ENCODE measurements at regions not wholly inside any gene's neighbourhood (a gene's known extent, or its start where the extent isn't known, plus 50 kb on each side); places are given as distances from the start of the nearest gene placed in this dataset.

GRCh38 chr4:36824682-36825081, 419.9 kb upstream of the NWD2 start:
- Histone ChIP-seq H3K9me3 (ENCODE audit: insufficient read depth, low read depth) (no peaks in the 10 kb centered on the region), H3K9me2 (ENCODE audit: insufficient read depth) (no peaks in the 10 kb centered on the region), H3K27ac (no peak overlapping the region), H3K79me2 (ENCODE audit: low read depth) (no peaks in the 10 kb centered on the region), H3K4me3 (no peak overlapping the region), H3K4me2 (no peak overlapping the region), H4K20me1 (ENCODE audit: insufficient read depth) (no peaks in the 10 kb centered on the region), H3K27me3 (ENCODE audit: insufficient read depth, low read depth) (no peaks in the 10 kb centered on the region), H3K4me1 (replicated peaks; ENCODE audit: insufficient read depth) (no peaks in the 10 kb centered on the region), H3K36me3 (ENCODE audit: low read depth) (no peaks in the 10 kb centered on the region), H3F3A (ENCODE audit: insufficient read depth, low read depth) (no peaks in the 10 kb centered on the region), H2AFZ (no peak overlapping the region)
- intact Hi-C loops (cut with micrococcal nuclease; ENCODE audit: unreplicated experiment), result no loop called here
- TF ChIP-seq EZH2 (IDR thresholded peaks at IDR 0.05; ENCODE audit: low read depth), result no peak
- peak; percentile 50; the same call in 1 of the 2 replicates for TF ChIP-seq CTCF (conservative IDR thresholded peaks at IDR 0.05)
- CTCF ChIA-PET, result no interaction called here
- no TSS peak for BruUV-seq (replicated peaks)
- POLR2A ChIA-PET (ENCODE audit: unreplicated experiment), result no interaction called here
- no peak for DNase-seq

- no TSS peak for BruUV-seq (replicated peaks)
- CTCF ChIA-PET, result no interaction called here
These were observed 409.3 kb upstream of the NWD2 start for GRCh38 chr4:36835246-36835645.

GRCh38 chr4:36841583-36842326, 402.8 kb upstream of the NWD2 start:
- H3K4me2 ChIP-seq, result no peak overlapping the region
- H3K27ac ChIP-seq, result no peak overlapping the region
- no peaks in the 10 kb centered on the region for H4K20me1 ChIP-seq (ENCODE audit: insufficient read depth)
- no peak for DNase-seq
- H3F3A ChIP-seq (ENCODE audit: insufficient read depth, low read depth), result no peaks in the 10 kb centered on the region
- BruUV-seq (replicated peaks), result no TSS peak
- H3K27me3 ChIP-seq (ENCODE audit: insufficient read depth, low read depth), result no peaks in the 10 kb centered on the region
- no peak overlapping the region for H2AFZ ChIP-seq
- no peaks in the 10 kb centered on the region for H3K4me1 ChIP-seq (replicated peaks; ENCODE audit: insufficient read depth)
- TF ChIP-seq CTCF (conservative IDR thresholded peaks at IDR 0.05), result no peak
- TF ChIP-seq EZH2 (IDR thresholded peaks at IDR 0.05; ENCODE audit: low read depth), result no peak
- POLR2A ChIA-PET (ENCODE audit: unreplicated experiment), result no interaction called here
- H3K79me2 ChIP-seq (ENCODE audit: low read depth), result no peaks in the 10 kb centered on the region
- CTCF ChIA-PET, result no interaction called here
- no peak overlapping the region for H3K4me3 ChIP-seq
- intact Hi-C loops (cut with micrococcal nuclease; ENCODE audit: unreplicated experiment), result no loop called here
- H3K36me3 ChIP-seq (ENCODE audit: low read depth), result no peaks in the 10 kb centered on the region
- H3K9me3 ChIP-seq (ENCODE audit: insufficient read depth, low read depth), result 0 out of 2 replicates have a peak, but pooled peaks cover 5% of the 10 kb centered on the region
- H3K9me2 ChIP-seq (ENCODE audit: insufficient read depth), result no peaks in the 10 kb centered on the region

More at GRCh38 chr4:36835246-36835645, 409.3 kb upstream of the NWD2 start:
- Histone ChIP-seq H3K36me3 (ENCODE audit: low read depth) (no peaks in the 10 kb centered on the region), H3K9me2 (ENCODE audit: insufficient read depth) (no peaks in the 10 kb centered on the region), H3K79me2 (ENCODE audit: low read depth) (no peaks in the 10 kb centered on the region), H3K9me3 (ENCODE audit: insufficient read depth, low read depth) (no peaks in the 10 kb centered on the region), H3K27ac (no peak overlapping the region), H3K27me3 (ENCODE audit: insufficient read depth, low read depth) (no peaks in the 10 kb centered on the region), H3K4me2 (no peak overlapping the region), H3K4me3 (no peak overlapping the region), H4K20me1 (ENCODE audit: insufficient read depth) (no peaks in the 10 kb centered on the region), H3K4me1 (replicated peaks; ENCODE audit: insufficient read depth) (no peaks in the 10 kb centered on the region), H2AFZ (no peak overlapping the region), H3F3A (ENCODE audit: insufficient read depth, low read depth) (no peaks in the 10 kb centered on the region)
- DNase-seq, result no peak
- no peak for TF ChIP-seq EZH2 (IDR thresholded peaks at IDR 0.05; ENCODE audit: low read depth)
- intact Hi-C loops (cut with micrococcal nuclease; ENCODE audit: unreplicated experiment), result no loop called here
- POLR2A ChIA-PET (ENCODE audit: unreplicated experiment), result no interaction called here

GRCh38 chr4:36844448-36844847, 400.1 kb upstream of the NWD2 start:
- DNase-seq, result no peak

More at GRCh38 chr4:36844448-36844847, 400.1 kb upstream of the NWD2 start:
- no peak overlapping the region for H3K4me2 ChIP-seq
- 0 out of 2 replicates have a peak, but pooled peaks cover 5% of the 10 kb centered on the region for H3K9me3 ChIP-seq (ENCODE audit: insufficient read depth, low read depth)
- no peaks in the 10 kb centered on the region for H4K20me1 ChIP-seq (ENCODE audit: insufficient read depth)
- intact Hi-C loops (cut with micrococcal nuclease; ENCODE audit: unreplicated experiment), result no loop called here
- H3K9me2 ChIP-seq (ENCODE audit: insufficient read depth), result no peaks in the 10 kb centered on the region
- H3K27ac ChIP-seq, result no peak overlapping the region
- no peaks in the 10 kb centered on the region for H3K79me2 ChIP-seq (ENCODE audit: low read depth)
- ChIA-PET POLR2A (ENCODE audit: unreplicated experiment) (no interaction called here), CTCF (no interaction called here)
- H2AFZ ChIP-seq, result no peak overlapping the region
- no peaks in the 10 kb centered on the region for H3K4me1 ChIP-seq (replicated peaks; ENCODE audit: insufficient read depth)
- H3K4me3 ChIP-seq, result no peak overlapping the region
- TF ChIP-seq EZH2 (IDR thresholded peaks at IDR 0.05; ENCODE audit: low read depth) (no peak), CTCF (conservative IDR thresholded peaks at IDR 0.05) (no peak)
- no peaks in the 10 kb centered on the region for H3K27me3 ChIP-seq (ENCODE audit: insufficient read depth, low read depth)
- no TSS peak for BruUV-seq (replicated peaks)
- no peaks in the 10 kb centered on the region for H3K36me3 ChIP-seq (ENCODE audit: low read depth)
- no peaks in the 10 kb centered on the region for H3F3A ChIP-seq (ENCODE audit: insufficient read depth, low read depth)

All from PC-9 (cell line).